BLaER1 (cell line): ENCODE measurements at regions not wholly inside any gene's neighbourhood (a gene's known extent, or its start where the extent isn't known, plus 50 kb on each side); places are given as distances from the start of the nearest gene placed in this dataset.

Experiments used
- H3K27ac ChIP-seq: shearing (Covaris generic); formaldehyde crosslinking; 2 replicates; pipeline ENCODE4 v1.8.1; 2022
- H3K27me3 ChIP-seq: shearing (Covaris generic); formaldehyde crosslinking; 2 replicates; pipeline ENCODE4 v1.8.1; 2022
- H3K36me3 ChIP-seq: shearing (Covaris generic); formaldehyde crosslinking; 2 replicates; pipeline ENCODE4 v1.8.1; 2022
- H3K4me1 ChIP-seq: shearing (Covaris generic); formaldehyde crosslinking; 2 replicates; pipeline ENCODE4 v1.8.1; 2022
- H3K4me2 ChIP-seq: shearing (Covaris generic); formaldehyde crosslinking; 2 replicates; pipeline ENCODE4 v1.8.1; 2022
- H3K4me3 ChIP-seq: shearing (Covaris generic); formaldehyde crosslinking; 2 replicates; pipeline ENCODE4 v1.8.1; 2022
- H3K9ac ChIP-seq: shearing (Covaris generic); formaldehyde crosslinking; 2 replicates; pipeline ENCODE4 v1.8.1; 2022
- H3K9me3 ChIP-seq: shearing (Covaris generic); formaldehyde crosslinking; 2 replicates; pipeline ENCODE4 v1.8.1; 2022
- H4K20me1 ChIP-seq: shearing (Covaris generic); formaldehyde crosslinking; 2 replicates; pipeline ENCODE4 v1.8.1; 2022
- Cebpa-rat ChIP-seq: shearing (Covaris generic); IDR thresholded peaks from 2 replicates; pipeline ENCODE4 v1.8.1; 2022

DNA sequence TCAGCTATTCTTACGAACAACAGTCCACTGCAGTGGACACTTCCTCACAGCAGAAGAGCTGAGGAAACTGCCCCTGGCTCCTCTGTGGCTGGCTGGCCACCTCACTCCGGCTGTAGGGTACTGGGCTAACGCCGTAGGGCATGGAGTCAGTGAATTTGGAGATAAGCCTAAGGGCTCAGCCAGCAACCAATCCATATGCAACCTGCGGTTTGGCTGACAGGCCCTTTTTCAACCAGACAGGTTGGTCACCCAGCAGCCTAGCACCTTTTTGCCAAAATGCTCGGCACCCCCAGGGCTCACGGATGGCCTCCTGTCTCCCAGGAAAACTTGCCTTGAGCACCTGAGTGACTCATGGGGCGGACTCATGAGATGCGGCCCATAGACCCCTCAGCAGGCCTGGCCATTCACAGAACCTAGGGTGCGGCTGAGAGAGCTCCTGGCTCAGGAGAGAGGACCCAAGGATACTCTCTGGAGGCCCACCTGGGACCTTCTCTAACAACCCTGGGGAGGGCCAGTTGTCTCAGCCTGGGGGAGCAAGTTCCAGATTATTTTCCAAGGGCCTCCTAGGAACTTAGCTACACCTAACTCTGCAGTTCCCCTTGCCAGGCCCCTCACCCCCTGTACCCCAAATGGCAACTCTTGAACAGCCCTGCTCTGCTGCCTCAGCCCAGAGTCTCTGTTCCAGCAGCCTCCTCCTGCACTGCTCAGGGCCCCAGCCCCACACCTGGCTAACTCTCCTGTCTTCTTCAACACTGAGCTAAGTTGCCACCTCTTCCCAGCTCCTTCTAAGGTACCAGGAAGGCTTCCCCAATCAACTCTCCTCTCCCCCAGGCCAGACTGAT lies 252.1 kb downstream of the CYP26B1 start:
- Histone ChIP-seq H3K4me1 (peaks cover 13% of the 10 kb centered on the region), H3K27me3 (no peaks in the 10 kb centered on the region), H3K27ac (no peak overlapping the region), H3K9ac (no peak overlapping the region), H4K20me1 (no peaks in the 10 kb centered on the region), H3K4me3 (no peak overlapping the region), H3K9me3 (no peaks in the 10 kb centered on the region), H3K36me3 (no peaks in the 10 kb centered on the region), H3K4me2 (no peak overlapping the region)
- TF ChIP-seq Cebpa-rat, result no peak

- Histone ChIP-seq H3K4me2 (no peak overlapping the region), H3K4me3 (no peak overlapping the region), H3K9ac (no peak overlapping the region), H3K27me3 (no peaks in the 10 kb centered on the region), H3K4me1 (peaks cover 13% of the 10 kb centered on the region), H3K9me3 (no peaks in the 10 kb centered on the region), H3K27ac (no peak overlapping the region), H4K20me1 (no peaks in the 10 kb centered on the region), H3K36me3 (no peaks in the 10 kb centered on the region)
- TF ChIP-seq Cebpa-rat, result no peak
These were observed 253.4 kb downstream of the CYP26B1 start for GRCh38 chr2:71894261-71894660.

DNA sequence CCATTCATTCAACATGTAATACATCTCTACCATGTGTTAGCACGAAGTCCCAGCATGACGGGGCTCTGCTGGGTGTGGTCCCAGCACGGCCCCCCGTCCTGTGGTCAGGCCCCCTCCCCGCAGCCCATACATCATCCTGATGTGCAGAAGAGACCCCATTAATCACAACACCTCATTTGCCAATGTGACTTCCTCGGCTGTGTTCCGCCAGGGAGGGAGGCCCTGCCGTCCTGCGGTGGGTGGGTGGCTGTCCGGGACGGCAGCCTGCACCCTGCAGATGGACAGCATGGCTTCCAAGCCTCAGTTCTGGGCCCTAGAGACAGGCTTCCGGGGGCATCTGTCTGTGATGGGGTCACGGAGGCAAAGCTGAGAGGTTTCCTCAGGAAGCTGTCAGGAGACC lies 254.0 kb downstream of the CYP26B1 start:
- peaks cover 13% of the 10 kb centered on the region for H3K4me1 ChIP-seq
- no peak overlapping the region for H3K4me3 ChIP-seq
- no peaks in the 10 kb centered on the region for H3K27me3 ChIP-seq
- no peak for TF ChIP-seq Cebpa-rat
- no peak overlapping the region for H3K4me2 ChIP-seq
- no peaks in the 10 kb centered on the region for H3K36me3 ChIP-seq
- no peak overlapping the region for H3K9ac ChIP-seq
- H3K27ac ChIP-seq, result no peak overlapping the region
- H4K20me1 ChIP-seq, result no peaks in the 10 kb centered on the region
- H3K9me3 ChIP-seq, result no peaks in the 10 kb centered on the region

DNA sequence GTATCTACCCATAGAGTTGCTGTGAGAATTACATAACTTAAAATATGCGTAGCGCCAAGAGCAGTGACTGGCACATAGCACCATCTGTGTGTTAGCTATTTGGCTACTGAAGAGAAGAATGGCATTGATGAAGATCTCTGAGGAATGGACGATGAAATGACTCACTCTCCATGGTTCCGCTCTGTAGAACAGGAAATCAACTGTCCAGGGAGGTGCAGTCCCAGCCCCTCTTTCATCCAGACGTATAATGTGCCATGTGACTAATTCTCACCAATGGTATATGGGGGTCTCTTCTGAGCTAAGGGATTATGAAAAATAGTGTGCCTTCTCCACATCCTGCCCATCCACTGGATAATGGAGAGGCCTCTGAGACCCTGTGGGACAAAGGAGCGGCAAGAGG lies 254.8 kb downstream of the CYP26B1 start:
- Histone ChIP-seq H3K4me3 (no peak overlapping the region), H3K4me1 (peaks cover 13% of the 10 kb centered on the region)
- no peak for TF ChIP-seq Cebpa-rat

GRCh38 chr2:71892423-71892730 lies 255.3 kb downstream of the CYP26B1 start:
- no peak overlapping the region for H3K27ac ChIP-seq
- no peaks in the 10 kb centered on the region for H3K9me3 ChIP-seq
- no peak for TF ChIP-seq Cebpa-rat
- peaks cover 13% of the 10 kb centered on the region for H3K4me1 ChIP-seq
- H4K20me1 ChIP-seq, result no peaks in the 10 kb centered on the region
- no peak overlapping the region for H3K9ac ChIP-seq
- no peaks in the 10 kb centered on the region for H3K27me3 ChIP-seq
- H3K4me3 ChIP-seq, result no peak overlapping the region
- no peaks in the 10 kb centered on the region for H3K36me3 ChIP-seq
- no peak overlapping the region for H3K4me2 ChIP-seq

More for the DNA sequence above, 254.8 kb downstream of the CYP26B1 start:
- Histone ChIP-seq H3K9ac (no peak overlapping the region), H3K4me2 (no peak overlapping the region), H3K27me3 (no peaks in the 10 kb centered on the region), H3K27ac (no peak overlapping the region), H4K20me1 (no peaks in the 10 kb centered on the region), H3K36me3 (no peaks in the 10 kb centered on the region), H3K9me3 (no peaks in the 10 kb centered on the region)

- no peak for TF ChIP-seq Cebpa-rat
- peaks cover 8% of the 10 kb centered on the region for H3K4me1 ChIP-seq
- H3K27me3 ChIP-seq, result no peaks in the 10 kb centered on the region
These were observed 255.8 kb downstream of the CYP26B1 start for GRCh38 chr2:71891719-71892422.

GRCh38 chr2:71891155-71891554 lies 256.5 kb downstream of the CYP26B1 start:
- Histone ChIP-seq H3K9me3 (no peaks in the 10 kb centered on the region), H3K4me3 (no peak overlapping the region), H3K27me3 (no peaks in the 10 kb centered on the region), H3K4me2 (no peak overlapping the region), H3K9ac (no peak overlapping the region), H3K27ac (no peak overlapping the region), H3K4me1 (peaks cover under 1% of the 10 kb centered on the region; the same call in 1 of the 2 replicates), H4K20me1 (no peaks in the 10 kb centered on the region), H3K36me3 (no peaks in the 10 kb centered on the region)
- TF ChIP-seq Cebpa-rat, result no peak

More at GRCh38 chr2:71891719-71892422, 255.8 kb downstream of the CYP26B1 start:
- no peak overlapping the region for H3K27ac ChIP-seq
- no peak overlapping the region for H3K4me2 ChIP-seq
- H3K36me3 ChIP-seq, result no peaks in the 10 kb centered on the region
- no peak overlapping the region for H3K9ac ChIP-seq
- H3K9me3 ChIP-seq, result no peaks in the 10 kb centered on the region
- H3K4me3 ChIP-seq, result no peak overlapping the region
- H4K20me1 ChIP-seq, result no peaks in the 10 kb centered on the region

DNA sequence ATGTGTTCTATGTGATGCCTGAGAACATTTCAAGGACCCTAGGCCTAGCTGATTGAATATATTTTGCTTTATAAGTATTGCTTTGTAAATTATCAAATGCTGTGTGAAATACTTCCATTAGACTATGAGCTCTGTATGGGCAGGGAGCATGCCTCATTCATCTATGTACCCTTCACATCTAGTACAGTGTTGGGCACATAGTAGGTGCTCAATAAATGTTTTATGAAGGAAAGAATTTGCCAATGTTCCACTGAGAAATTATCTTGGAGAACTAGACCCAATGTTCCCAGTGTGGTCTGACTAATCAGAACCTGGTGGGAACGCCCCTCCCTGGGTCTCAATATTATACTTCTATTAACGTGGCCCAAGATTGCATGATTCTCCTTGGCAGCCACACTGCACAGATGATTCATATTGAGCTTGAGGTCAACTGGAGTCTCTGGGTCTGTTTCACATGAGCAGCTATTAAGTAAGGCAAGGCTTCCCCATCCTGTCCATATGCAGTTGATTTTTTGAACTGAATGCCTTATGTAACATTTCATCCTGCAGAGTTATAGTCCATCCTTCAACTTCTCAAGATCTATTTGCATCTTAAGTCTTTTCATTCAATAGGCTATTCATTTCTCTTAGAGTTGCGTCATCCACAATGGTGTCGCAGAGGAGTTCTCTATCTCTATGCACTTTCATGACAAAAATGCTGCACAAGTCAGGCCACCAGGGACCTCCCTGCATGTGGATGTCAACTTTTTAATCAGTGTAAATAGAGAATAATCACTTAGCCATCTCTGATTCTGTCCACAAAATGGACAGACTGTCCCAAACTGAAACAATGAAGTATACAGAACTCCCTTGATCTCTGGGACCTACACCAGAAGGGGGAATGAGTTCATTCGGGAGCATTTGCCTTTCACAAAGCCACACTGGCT lies 257.6 kb downstream of the CYP26B1 start:
- Histone ChIP-seq H3K9ac (no peak overlapping the region), H3K27ac (no peak overlapping the region), H3K4me1 (no peaks in the 10 kb centered on the region), H3K27me3 (no peaks in the 10 kb centered on the region), H3K4me3 (no peak overlapping the region), H3K36me3 (no peaks in the 10 kb centered on the region), H4K20me1 (no peaks in the 10 kb centered on the region), H3K9me3 (no peaks in the 10 kb centered on the region), H3K4me2 (no peak overlapping the region)
- TF ChIP-seq Cebpa-rat, result no peak

- no peaks in the 10 kb centered on the region for H4K20me1 ChIP-seq
- no peak for TF ChIP-seq Cebpa-rat
- no peaks in the 10 kb centered on the region for H3K36me3 ChIP-seq
- no peaks in the 10 kb centered on the region for H3K27me3 ChIP-seq
- no peak overlapping the region for H3K4me2 ChIP-seq
- no peak overlapping the region for H3K4me3 ChIP-seq
- H3K9ac ChIP-seq, result no peak overlapping the region
- no peak overlapping the region for H3K27ac ChIP-seq
- H3K9me3 ChIP-seq, result no peaks in the 10 kb centered on the region
- no peaks in the 10 kb centered on the region for H3K4me1 ChIP-seq
These were observed 258.8 kb downstream of the CYP26B1 start for GRCh38 chr2:71888751-71889445.
